ENCODE measurements at regions not wholly inside any gene's neighbourhood (a gene's known extent, or its start where the extent isn't known, plus 50 kb on each side); places are given as distances from the start of the nearest gene placed in this dataset.

DNA sequence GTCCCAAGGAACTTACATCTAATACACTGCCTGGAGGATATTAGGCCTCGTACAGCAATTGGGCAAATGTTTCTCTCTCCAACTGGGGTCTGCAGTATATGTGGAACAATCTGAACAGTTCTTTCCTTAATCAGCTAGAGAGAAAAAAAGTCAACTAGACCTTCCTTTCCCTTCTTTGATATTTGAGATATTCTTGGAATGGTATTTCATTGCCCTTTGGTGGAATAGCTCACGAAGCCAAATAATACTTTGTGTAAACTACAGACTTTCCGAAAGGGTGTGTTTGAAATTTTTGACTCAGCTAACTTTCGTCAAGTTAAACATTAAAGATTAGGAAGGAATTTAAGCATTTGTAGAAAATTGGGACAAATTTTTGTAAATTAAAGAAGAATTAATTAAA is 425.6 kb downstream of the RWDD3 start:
- TF ChIP-seq POLR2A (IDR thresholded peaks at IDR 0.05), result no peak
- TF ChIP-seq, protein P1, sequence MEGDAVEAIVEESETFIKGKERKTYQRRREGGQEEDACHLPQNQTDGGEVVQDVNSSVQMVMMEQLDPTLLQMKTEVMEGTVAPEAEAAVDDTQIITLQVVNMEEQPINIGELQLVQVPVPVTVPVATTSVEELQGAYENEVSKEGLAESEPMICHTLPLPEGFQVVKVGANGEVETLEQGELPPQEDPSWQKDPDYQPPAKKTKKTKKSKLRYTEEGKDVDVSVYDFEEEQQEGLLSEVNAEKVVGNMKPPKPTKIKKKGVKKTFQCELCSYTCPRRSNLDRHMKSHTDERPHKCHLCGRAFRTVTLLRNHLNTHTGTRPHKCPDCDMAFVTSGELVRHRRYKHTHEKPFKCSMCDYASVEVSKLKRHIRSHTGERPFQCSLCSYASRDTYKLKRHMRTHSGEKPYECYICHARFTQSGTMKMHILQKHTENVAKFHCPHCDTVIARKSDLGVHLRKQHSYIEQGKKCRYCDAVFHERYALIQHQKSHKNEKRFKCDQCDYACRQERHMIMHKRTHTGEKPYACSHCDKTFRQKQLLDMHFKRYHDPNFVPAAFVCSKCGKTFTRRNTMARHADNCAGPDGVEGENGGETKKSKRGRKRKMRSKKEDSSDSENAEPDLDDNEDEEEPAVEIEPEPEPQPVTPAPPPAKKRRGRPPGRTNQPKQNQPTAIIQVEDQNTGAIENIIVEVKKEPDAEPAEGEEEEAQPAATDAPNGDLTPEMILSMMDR (IDR thresholded peaks at IDR 0.05), result no peak

Measured in thyroid gland (tissue), 4 donors.